Activated CD8-positive, alpha-beta memory T cell treated with anti-CD3 and anti-CD28 coated beads, Interleukin-2, amount 50 U/mL, for 1 hour (primary cell): ENCODE measurements at regions not wholly inside any gene's neighbourhood (a gene's known extent, or its start where the extent isn't known, plus 50 kb on each side); places are given as distances from the start of the nearest gene placed in this dataset.
"Not testable (repeated sequence)": the region's sequence is repeated elsewhere in the genome, so short reads cannot be mapped to it uniquely, and the experiment has no call there.

Source experiments
- DNase-seq: peaks from one replicate; pipeline ENCODE4 v3.0.0-alpha.2; 2020; ENCODE audit errors: extremely low read depth

DNA sequence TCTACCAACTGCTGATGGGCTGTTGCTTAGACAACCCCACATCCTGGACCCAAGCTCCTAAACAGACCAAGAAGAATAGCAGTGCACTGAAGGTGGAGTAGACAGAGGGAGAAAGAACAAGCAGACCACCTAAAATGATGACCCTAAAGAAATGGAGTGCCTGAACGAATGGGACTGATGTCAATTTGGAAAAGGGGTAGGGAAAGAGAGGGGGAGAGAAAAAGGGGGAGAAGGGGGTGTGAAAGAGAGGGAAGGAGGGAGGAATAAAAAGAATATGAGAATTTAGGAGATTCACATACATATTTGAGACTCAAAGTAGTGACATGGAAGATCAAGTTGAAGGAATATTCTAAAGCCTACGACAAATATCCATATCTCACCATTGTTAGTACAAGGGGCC, 144.4 kb upstream of the DUSP10 start:
- DNase-seq = no peak

DNA sequence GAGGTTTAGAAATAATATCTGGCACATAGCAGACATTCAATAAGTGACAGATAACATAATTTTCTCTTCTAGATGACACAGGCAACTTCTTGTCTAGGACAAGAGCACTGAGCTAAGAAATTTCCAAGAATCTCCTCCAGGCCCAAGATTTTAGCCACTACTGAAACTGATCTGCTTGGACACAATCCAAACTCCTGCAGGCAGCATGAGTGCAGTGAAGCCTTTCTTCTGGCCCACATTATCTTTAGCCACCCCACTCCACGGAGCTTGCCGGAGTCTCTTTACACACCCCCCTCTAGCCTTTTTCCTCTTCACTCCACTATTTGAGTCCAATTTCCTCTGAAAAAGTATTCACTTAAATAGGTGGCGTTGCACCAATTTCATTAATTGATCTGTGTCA, 142.9 kb upstream of the DUSP10 start:
- no peak for DNase-seq

GRCh38 chr1:221881805-221882581, 140.1 kb upstream of the DUSP10 start:
- no peak for DNase-seq

DNA sequence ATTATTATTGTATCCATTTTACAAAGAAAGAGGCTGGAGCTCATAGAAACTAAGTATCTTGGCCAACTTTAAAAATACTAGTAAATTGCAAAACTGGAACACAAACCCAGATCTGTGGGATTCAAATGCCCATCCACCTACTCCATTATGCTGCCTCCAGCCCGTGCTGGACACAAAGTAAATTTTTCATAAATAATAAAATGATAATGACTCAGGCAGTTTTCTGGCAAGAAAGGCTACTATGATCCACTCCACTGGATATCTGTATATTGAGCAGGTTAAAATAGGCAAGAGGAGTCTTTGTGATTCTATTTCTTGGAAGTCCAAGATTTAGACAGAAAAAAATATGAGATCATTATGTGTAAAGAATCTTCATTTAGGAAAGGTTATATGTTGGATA, 138.3 kb upstream of the DUSP10 start:
- DNase-seq = no peak

GRCh38 chr1:221878134-221878533, 136.2 kb upstream of the DUSP10 start:
- DNase-seq = no peak

DNA sequence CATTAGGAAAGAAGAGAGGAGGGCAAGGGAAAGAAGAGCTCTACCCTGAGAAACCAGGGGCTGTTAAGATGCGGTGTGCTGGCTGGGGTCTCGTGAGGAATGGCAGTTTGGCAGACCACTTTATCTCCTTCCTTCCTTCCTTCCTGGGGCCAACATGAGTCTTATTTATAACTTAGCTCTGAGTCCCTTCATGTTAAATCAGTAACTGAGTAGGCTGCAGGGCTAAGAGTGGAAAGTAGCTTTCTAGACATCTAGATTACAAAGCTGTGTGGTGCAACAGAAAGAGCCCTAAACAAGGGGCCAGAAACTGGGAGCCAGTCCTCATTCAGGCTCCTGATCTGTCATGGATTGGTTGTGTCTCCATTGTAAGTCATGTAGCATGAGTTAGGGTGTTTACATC, 135.4 kb upstream of the DUSP10 start:
- no peak for DNase-seq

GRCh38 chr1:221875004-221875330, 133.1 kb upstream of the DUSP10 start:
- DNase-seq = no peak

DNA sequence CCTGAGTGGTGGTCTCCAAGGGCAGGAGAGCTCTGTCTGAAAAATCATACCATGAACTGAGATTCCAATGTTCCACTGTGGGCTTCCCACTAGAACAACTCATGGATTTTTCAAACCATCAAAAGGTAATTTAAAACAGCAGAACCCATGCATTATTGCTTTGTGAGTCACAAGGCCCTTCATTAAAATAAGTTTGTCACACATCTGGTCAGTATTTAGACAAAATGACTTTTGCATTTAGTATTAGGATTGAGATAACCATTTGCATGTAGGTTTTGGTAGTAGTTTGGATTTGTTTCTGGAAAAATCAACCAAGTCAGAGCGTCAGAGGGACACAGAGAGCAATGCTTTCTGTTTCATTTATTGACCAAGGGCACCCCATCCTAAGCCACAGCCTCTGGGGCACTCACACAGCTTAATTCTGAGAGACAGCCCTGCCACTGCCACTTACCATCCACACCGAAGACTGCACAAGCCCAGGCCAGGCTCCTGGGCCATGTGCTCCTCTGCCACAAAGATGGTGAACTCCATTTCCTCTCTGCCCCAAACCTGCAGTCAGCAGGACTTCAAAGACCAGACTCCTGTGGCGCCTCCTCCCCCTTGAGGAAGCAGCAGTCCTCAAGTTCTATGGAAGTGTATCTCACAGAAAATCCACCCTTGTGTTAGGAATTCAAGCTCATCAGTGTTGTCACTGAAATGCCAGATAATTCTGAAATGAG, 132.6 kb upstream of the DUSP10 start:
- no peak for DNase-seq

DNA sequence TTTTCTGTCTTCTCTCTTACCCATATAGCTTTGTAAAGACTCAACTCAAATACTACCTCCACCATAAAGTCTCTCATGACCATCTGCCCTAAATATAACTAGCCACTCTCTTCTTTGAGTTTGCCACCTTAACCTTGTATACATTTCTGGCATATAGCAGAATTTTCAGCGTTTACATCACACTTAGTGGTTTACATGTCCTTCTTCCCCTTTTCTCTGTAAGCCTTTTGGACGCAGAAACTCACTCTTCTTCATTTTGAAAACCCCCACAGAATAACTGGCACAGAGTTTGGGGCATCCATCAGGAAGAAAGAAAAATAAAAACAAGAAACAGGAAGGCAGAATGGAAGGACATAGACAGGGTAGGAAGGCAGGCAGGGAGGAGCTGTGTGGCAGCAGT, 131.8 kb upstream of the DUSP10 start:
- no peak for DNase-seq

DNA sequence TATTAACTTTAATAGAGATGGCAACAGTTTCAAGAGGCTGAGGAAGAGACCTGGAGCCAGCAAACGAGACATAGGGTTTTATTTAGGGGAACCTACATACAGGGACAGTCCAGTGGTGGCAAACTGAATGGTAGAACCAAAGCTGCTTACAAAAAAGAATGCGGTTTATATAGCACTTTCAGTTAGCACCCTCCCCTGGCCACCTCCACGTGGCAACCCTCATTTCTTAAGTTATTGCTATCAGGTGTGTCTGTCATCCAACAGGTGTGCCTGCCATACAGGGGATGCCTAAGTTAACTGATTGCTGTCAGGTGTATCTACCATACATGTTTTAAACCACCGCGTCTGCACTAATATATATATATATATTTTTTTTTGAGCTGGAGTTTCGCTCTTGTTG, 129.2 kb upstream of the DUSP10 start:
- no peak for DNase-seq

DNA sequence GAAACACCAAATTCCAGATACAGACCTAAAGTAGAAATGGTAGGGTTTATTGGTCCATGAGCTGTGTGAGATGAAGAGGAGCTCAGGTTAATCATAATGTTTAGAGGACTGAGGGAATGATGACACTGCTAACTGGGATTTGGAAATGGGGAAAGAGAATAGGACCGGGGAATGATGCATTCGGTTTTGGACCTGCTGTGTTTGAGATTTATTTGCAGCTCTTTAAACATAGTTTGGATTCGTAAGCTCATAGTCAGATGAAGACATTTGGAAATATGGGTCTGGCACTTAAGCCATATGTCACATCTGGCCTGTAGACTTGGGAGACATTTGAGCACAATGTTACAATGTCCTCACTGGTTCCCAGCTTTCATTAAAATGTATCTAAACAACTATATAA, 127.9 kb upstream of the DUSP10 start:
- DNase-seq = no peak

DNA sequence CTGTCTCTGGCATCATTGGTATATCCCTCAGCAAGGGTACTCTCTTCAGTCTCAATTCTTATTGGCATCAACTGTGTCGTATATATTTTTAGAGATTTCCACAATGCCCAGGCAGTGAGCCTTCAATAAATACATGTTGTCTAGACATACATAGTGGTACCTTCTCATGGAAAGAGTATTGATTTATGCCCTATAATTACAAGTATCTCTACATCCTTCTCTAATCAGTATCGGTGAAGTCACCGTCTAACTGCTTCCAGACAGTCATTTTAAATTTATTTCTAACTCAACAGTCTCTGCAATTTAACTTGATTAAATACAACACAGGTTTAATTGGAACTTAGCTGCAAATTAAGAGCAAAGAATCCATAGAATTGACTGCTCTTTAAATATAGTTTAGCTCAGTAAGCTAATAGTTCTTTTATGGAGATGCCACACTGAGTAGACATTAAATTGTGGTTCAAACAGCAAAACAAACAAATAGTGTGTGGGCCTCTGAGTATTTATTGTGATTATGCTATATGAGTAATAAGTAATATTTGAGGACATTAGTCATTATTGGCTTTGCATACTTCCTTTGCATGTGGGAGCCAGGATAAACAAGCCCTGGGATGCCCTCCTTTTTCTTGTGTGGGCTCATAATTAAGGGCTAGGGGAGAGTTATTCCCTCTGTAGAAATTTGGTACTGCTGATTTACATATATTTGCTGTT, 126.9 kb upstream of the DUSP10 start:
- DNase-seq = no peak

- DNase-seq = no peak
These were observed 125.1 kb upstream of the DUSP10 start for GRCh38 chr1:221867003-221867402.

DNA sequence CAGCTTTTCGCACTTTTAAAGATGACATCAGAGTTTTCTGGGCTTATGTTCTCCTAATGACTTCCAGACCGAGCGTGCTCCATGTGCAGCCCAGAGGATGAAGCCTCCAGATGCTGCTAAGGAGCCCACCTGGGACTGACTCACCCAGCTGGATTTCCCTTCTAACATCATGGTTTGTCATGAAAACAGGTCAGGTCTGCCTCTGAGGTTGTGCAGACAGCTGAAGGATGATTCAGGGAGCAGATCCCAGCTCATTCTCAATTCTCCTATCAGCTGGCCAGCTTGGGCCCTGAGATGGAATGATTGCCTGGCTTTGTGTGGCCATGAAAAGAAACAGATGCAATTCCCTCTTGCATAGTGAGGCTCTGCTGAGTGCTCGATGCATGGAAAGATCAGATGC, 123.9 kb upstream of the DUSP10 start:
- DNase-seq = no peak

GRCh38 chr1:221863635-221864034, 121.7 kb upstream of the DUSP10 start:
- DNase-seq = no peak

GRCh38 chr1:221862971-221863370, 121.1 kb upstream of the DUSP10 start:
- DNase-seq = no peak

DNA sequence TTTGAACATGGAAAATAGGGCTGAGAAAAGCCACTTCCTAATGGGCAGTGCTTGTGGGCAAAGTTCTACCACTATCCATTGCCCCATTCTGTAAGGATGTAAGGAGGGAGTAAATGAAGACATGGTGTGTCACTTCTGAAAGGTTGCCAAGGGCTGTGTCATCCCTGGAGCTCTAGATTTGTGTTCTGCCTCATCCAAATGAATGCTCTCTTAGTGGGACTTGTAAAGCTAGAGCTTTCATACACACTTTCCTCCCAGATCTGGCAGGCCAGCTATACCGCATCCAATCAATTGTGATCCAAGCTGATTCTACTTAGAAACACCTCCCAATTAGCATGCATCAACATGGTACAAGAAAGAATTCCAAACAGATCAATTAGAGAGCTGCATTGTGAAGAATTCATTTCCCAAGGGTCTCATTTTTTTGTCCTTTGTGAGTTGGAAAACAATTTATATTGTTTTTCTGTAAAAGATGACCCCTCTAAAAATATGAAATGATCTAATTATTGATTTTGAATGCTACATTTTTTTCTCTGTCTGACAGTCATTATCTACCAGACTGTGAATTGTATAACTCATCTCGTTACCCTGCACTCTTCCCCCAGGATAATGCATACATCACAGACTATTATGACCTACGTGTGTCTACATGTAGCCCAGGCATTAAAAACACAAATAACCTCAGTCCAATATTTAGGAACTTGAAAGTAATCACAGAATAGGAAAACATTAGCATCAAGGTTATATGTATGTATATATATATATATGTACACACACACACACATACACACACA, 117.1 kb upstream of the DUSP10 start:
- no peak for DNase-seq

GRCh38 chr1:221857094-221857444, 115.2 kb upstream of the DUSP10 start:
- DNase-seq = not testable (repeated sequence)

- no peak for DNase-seq
These were observed 114.6 kb upstream of the DUSP10 start for GRCh38 chr1:221856228-221857093.

DNA sequence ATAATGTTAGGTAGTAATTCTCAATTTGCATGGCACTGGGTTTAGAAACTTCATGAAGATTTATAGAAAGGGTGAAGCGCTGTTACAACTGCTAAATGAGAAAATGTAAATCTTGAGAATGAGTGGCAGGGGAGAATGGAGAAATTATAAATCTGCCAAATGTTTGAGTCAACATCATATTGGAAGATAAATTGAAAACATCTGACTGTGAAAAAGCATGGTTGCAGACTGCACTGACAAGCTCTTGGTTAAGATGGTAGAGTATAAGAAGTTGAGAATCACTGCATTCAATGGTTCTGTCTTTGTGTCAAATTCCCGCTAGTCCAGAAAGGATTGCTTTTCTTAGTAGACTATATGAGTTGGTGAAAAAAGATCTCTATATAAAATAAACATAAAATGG, 113.3 kb upstream of the DUSP10 start:
- DNase-seq = no peak

DNA sequence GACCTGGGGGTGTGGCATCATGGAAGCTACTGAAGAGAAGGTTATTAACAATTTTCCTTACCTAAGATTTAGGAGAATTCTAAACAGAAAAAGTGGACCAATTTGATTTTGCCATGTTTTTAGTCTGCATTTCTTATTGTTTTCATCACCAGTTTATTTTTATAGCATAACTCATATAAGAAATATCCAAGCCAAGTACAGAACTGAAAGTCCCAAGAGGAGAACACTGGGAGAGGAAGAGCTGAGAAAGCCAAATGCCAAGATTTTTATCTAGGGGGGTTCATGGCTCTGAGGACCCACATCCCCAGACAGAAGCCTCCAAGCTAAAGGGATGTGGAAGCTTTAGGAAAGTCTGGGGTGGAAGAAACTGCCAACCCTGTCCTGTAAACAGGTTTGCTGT, 109.4 kb upstream of the DUSP10 start:
- no peak for DNase-seq
